H1 (cell line): ENCODE measurements at regions not wholly inside any gene's neighbourhood (a gene's known extent, or its start where the extent isn't known, plus 50 kb on each side); places are given as distances from the start of the nearest gene placed in this dataset.

Experiments
- CEBPB ChIP-seq: IDR thresholded peaks from 2 replicates; pipeline ENCODE4 v1.6.1; 2012; ENCODE audit warnings: low read depth, low read length
- CHD2 ChIP-seq: IDR thresholded peaks from 2 replicates; pipeline ENCODE4 v1.6.1; 2012; ENCODE audit warnings: low read length, improper control_type of control experiment
- CTCF ChIP-seq, 3 experiments: IDR thresholded peaks; 1 replicate in 2 of 3; 2 replicates in 1 of 3; pipeline versions ENCODE4 v1.5.1 to v1.6.1; 2011; ENCODE audit warnings: low read length in 3 of 3, mild to moderate bottlenecking in 3 of 3, inconsistent platforms in 2 of 3, low read depth in 1 of 3, moderate library complexity in 1 of 3; ENCODE audit not compliant: insufficient read depth in 1 of 3; ENCODE audit errors: control extremely low read depth in 1 of 3
- EP300 ChIP-seq, 2 experiments: IDR thresholded peaks; 1 replicate in 1 of 2; 2 replicates in 1 of 2; pipeline ENCODE4 v1.6.1; 2011 to 2012; ENCODE audit warnings: low read depth in 2 of 2, low read length in 2 of 2, mild to moderate bottlenecking in 2 of 2, borderline replicate concordance in 1 of 2, inconsistent platforms in 1 of 2, moderate library complexity in 1 of 2
- EZH2 ChIP-seq: fragments of 200-600 bp; sonication (generic); IDR thresholded peaks from 2 replicates; pipeline ENCODE4 v1.7.1; 2012; ENCODE audit warnings: low read depth, mild to moderate bottlenecking, moderate library complexity, low read length, inconsistent platforms; ENCODE audit not compliant: severe bottlenecking
- MAX ChIP-seq: IDR thresholded peaks from 2 replicates; pipeline ENCODE4 v1.6.1; 2012; ENCODE audit warnings: inconsistent platforms
- POLR2A ChIP-seq, 2 experiments: IDR thresholded peaks; 1 replicate in 1 of 2; 2 replicates in 1 of 2; pipeline ENCODE4 v1.6.1; 2011; ENCODE audit warnings: low read depth in 2 of 2, low read length in 2 of 2, mild to moderate bottlenecking in 2 of 2; ENCODE audit errors: control extremely low read depth in 1 of 2
- POLR2AphosphoS5 ChIP-seq: IDR thresholded peaks from 2 replicates; pipeline ENCODE4 v1.6.1; 2011; ENCODE audit warnings: low read depth, low read length
- RAD21 ChIP-seq, 2 experiments: IDR thresholded peaks in 1 of 2; conservative IDR thresholded peaks in 1 of 2; 2 replicates each; pipeline ENCODE4 v1.6.1; 2011; ENCODE audit warnings: low read depth in 2 of 2, low read length in 2 of 2, improper control_type of control experiment in 1 of 2, inconsistent platforms in 1 of 2, mild to moderate bottlenecking in 1 of 2, moderate library complexity in 1 of 2
- RFX5 ChIP-seq: IDR thresholded peaks from 2 replicates; pipeline ENCODE4 v1.6.1; 2011; ENCODE audit warnings: low read depth, low read length, improper control_type of control experiment, borderline replicate concordance
- RXRA ChIP-seq: IDR thresholded peaks from 2 replicates; pipeline ENCODE4 v1.6.1; 2011; ENCODE audit warnings: low read depth, mild to moderate bottlenecking, low read length, moderate library complexity; ENCODE audit not compliant: insufficient read depth
- SP2 ChIP-seq: IDR thresholded peaks from 2 replicates; pipeline ENCODE4 v1.6.1; 2012; ENCODE audit warnings: mild to moderate bottlenecking, low read length, inconsistent platforms
- SUZ12 ChIP-seq: fragments of 200-600 bp; sonication (generic); IDR thresholded peaks from 2 replicates; pipeline ENCODE4 v1.6.1; 2012; ENCODE audit warnings: mild to moderate bottlenecking, inconsistent platforms, low read length, moderate library complexity, mixed read lengths
- USF2 ChIP-seq: IDR thresholded peaks from 2 replicates; pipeline ENCODE4 v1.6.1; 2011; ENCODE audit warnings: low read length, improper control_type of control experiment

- TF ChIP-seq EP300 (IDR thresholded peaks at IDR 0.05; ENCODE audit: borderline replicate concordance in 1 of 2, low read depth in 2 of 2, low read length in 2 of 2) (no peak), CTCF (IDR thresholded peaks at IDR 0.05; ENCODE audit: control extremely low read depth in 1 of 3, insufficient read depth in 1 of 3, low read depth in 1 of 3, low read length in 3 of 3) (no peak), RAD21 (IDR thresholded peaks at IDR 0.05 in 1 of 2, conservative IDR thresholded peaks at IDR 0.05 in 1 of 2; ENCODE audit: low read depth in 2 of 2, low read length in 2 of 2) (no peak), POLR2A (IDR thresholded peaks at IDR 0.05; ENCODE audit: control extremely low read depth in 1 of 2, low read depth in 2 of 2, low read length in 2 of 2) (no peak), MAX (no peak), RXRA (no peak), CEBPB (no peak), USF2 (no peak), SUZ12 (no peak), EZH2 (no peak), RFX5 (no peak), POLR2AphosphoS5 (no peak), SP2 (no peak), CHD2 (no peak)
These were observed 238.4 kb upstream of the AFDN start for GRCh38 chr6:167588181-167588919.
